PC-3 (cell line): ENCODE measurements at regions not wholly inside any gene's neighbourhood (a gene's known extent, or its start where the extent isn't known, plus 50 kb on each side); places are given as distances from the start of the nearest gene placed in this dataset.

Source experiments
- CTCF ChIP-seq: fragments of 300-600 bp; sonication (generic); conservative IDR thresholded peaks from 2 replicates; pipeline ENCODE4 v1.5.1; 2017; ENCODE audit warnings: antibody characterized with exemption, low read depth, mild to moderate bottlenecking, low read length
- EZH2 ChIP-seq: fragments of 300-600 bp; sonication (generic); IDR thresholded peaks from one replicate; pipeline ENCODE4 v1.6.1; 2017; ENCODE audit warnings: antibody characterized with exemption, mild to moderate bottlenecking, low read length; ENCODE audit not compliant: unreplicated experiment
- EZH2phosphoT487 ChIP-seq: fragments of 300-600 bp; sonication (generic); IDR thresholded peaks from 2 replicates; pipeline ENCODE4 v1.6.1; 2018; ENCODE audit warnings: mild to moderate bottlenecking, antibody characterized with exemption, low read length, borderline replicate concordance

- no peak for TF ChIP-seq CTCF
- TF ChIP-seq EZH2phosphoT487: no peak
- TF ChIP-seq EZH2: no peak
These were observed 93.7 kb upstream of the RIOK3 start for GRCh38 chr18:23359421-23359820.
